K562 (cell line): ENCODE measurements at regions not wholly inside any gene's neighbourhood (a gene's known extent, or its start where the extent isn't known, plus 50 kb on each side); places are given as distances from the start of the nearest gene placed in this dataset.

Source experiments
- ATAC-seq: fragments of 200-7000 bp; cut with Tn5 transposase; 3 replicates; pipeline ENCODE4 v1.9.1; 2020; ENCODE audit warnings: moderate library complexity
- BruUV-seq: library from RNA; stranded (reverse); fragments of 400-500 nt; replicated peaks from 2 replicates; lab custom pipeline; 2021; lab: Mats Ljungman, UMichigan
- CTCF ChIA-PET: fragments of 300-600 bp; formaldehyde crosslinking; extraction: SDS; loops from one replicate; lab custom pipeline; 2021; ENCODE audit warnings: low intra/inter-chr PET ratio; lab: Yijun Ruan, JAX
- POLR2A ChIA-PET: fragments of 300-600, 350-650 bp; sonication (Branson Sonifier 250); formaldehyde crosslinking; extraction: SDS; loops from one replicate; lab custom pipeline; 2021; ENCODE audit warnings: antibody characterized with exemption, inconsistent platforms; lab: Yijun Ruan, JAX
- DNase-seq, 4 experiments: peaks; one replicate each; pipeline versions ENCODE4 v3.0.0 to v3.0.0-alpha.2; 2011 to 2018; ENCODE audit warnings: low spot score in 3 of 4, mixed read lengths in 3 of 4; ENCODE audit errors: extremely low read depth in 1 of 4
- FAIRE-seq: peaks from 2 replicates; lab custom pipeline; 2011; peaks lifted over from hg19 to GRCh38; lab: Jason Lieb, UNC
- H2AFZ ChIP-seq: 2 replicates; pipeline ENCODE4 v1.6.0; 2011; ENCODE audit warnings: low read depth, low read length, control low read depth, inconsistent platforms
- H3K27ac ChIP-seq: fragments of 200-600 bp; 3 replicates; pipeline ENCODE4 v1.8.0; 2011; ENCODE audit warnings: low read depth, mild to moderate bottlenecking, control low read depth, inconsistent platforms, low read length, moderate library complexity, mixed read lengths; ENCODE audit errors: extremely low read depth
- H3K27me3 ChIP-seq, 2 experiments: fragments of 300-600 bp in 1 of 2; 2 replicates in 1 of 2; 3 replicates in 1 of 2; pipeline versions ENCODE4 v1.6.0 to v1.8.0; 2011; ENCODE audit warnings: inconsistent platforms in 2 of 2, low read length in 2 of 2, mild to moderate bottlenecking in 1 of 2, mixed read lengths in 1 of 2, moderate library complexity in 1 of 2; ENCODE audit not compliant: control insufficient read depth in 2 of 2, insufficient read depth in 2 of 2
- H3K36me3 ChIP-seq: fragments of 300-600 bp; 3 replicates; pipeline ENCODE4 v1.8.0; 2011; ENCODE audit warnings: mild to moderate bottlenecking, low read length, inconsistent platforms; ENCODE audit not compliant: control insufficient read depth, insufficient read depth
- H3K4me1 ChIP-seq, 2 experiments: fragments of 200-600 bp in 1 of 2; replicated peaks in 1 of 2; 2 replicates in 1 of 2; 3 replicates in 1 of 2; pipeline versions ENCODE4 v1.5.1 to v1.8.0; 2011; ENCODE audit warnings: inconsistent platforms in 2 of 2, low read length in 2 of 2, mild to moderate bottlenecking in 1 of 2, mixed read lengths in 1 of 2, moderate library complexity in 1 of 2; ENCODE audit not compliant: control insufficient read depth in 2 of 2, insufficient read depth in 2 of 2
- H3K4me2 ChIP-seq: 2 replicates; pipeline ENCODE4 v1.6.1; 2011; ENCODE audit warnings: low read length, control low read depth, inconsistent platforms, mixed read lengths; ENCODE audit not compliant: insufficient read depth
- H3K4me3 ChIP-seq: fragments of 200-600 bp; sonication (generic), shearing (Covaris generic); 2 replicates; pipeline ENCODE4 v1.5.1; 2016; ENCODE audit warnings: control low read depth, inconsistent platforms
- H3K79me2 ChIP-seq: fragments of 200-600 bp; 3 replicates; pipeline ENCODE4 v1.8.0; 2011; ENCODE audit warnings: low read length, inconsistent platforms; ENCODE audit not compliant: control insufficient read depth, insufficient read depth
- H3K9ac ChIP-seq, 2 experiments: 2 replicates each; pipeline versions ENCODE4 v1.6.0 to v1.6.1; 2011; ENCODE audit warnings: low read depth in 2 of 2, low read length in 2 of 2, control low read depth in 1 of 2, inconsistent platforms in 1 of 2, mild to moderate bottlenecking in 1 of 2, mixed read lengths in 1 of 2; ENCODE audit not compliant: insufficient read depth in 1 of 2
- H3K9me1 ChIP-seq: one replicate; pipeline ENCODE4 v1.6.0; 2011; ENCODE audit warnings: inconsistent platforms, mild to moderate bottlenecking, low read length, moderate library complexity; ENCODE audit not compliant: control insufficient read depth, insufficient read depth
- H3K9me3 ChIP-seq: replicated peaks from 2 replicates; pipeline ENCODE4 v1.5.1; 2011; ENCODE audit warnings: low read depth, low read length, inconsistent platforms; ENCODE audit not compliant: control insufficient read depth, insufficient read depth
- H4K20me1 ChIP-seq: replicated peaks from 2 replicates; pipeline ENCODE4 v1.6.1; 2011; ENCODE audit warnings: low read length, inconsistent platforms, mixed read lengths; ENCODE audit not compliant: control insufficient read depth, insufficient read depth
- BDP1 ChIP-seq: IDR thresholded peaks from 3 replicates; pipeline ENCODE4 v1.6.1; 2011; ENCODE audit not compliant: insufficient read length, insufficient read depth
- CBFB ChIP-seq: sonication (generic); formaldehyde crosslinking; IDR thresholded peaks from 2 replicates; pipeline ENCODE4 v1.4.0; 2020; ENCODE audit warnings: mild to moderate bottlenecking, missing genetic modification reagents
- CREBBP ChIP-seq: IDR thresholded peaks from one replicate; pipeline ENCODE4 v1.6.1; 2012; ENCODE audit warnings: low read depth, mild to moderate bottlenecking, control low read depth, inconsistent platforms, low read length
- FOXK1 ChIP-seq: sonication (generic); formaldehyde crosslinking; IDR thresholded peaks from 2 replicates; pipeline ENCODE4 v1.8.0; 2022; ENCODE audit warnings: missing genetic modification reagents, mild to moderate bottlenecking, borderline replicate concordance
- HMG20A ChIP-seq: fragments of 450-650 bp; formaldehyde crosslinking; conservative IDR thresholded peaks from 2 replicates; pipeline ENCODE4 v1.4.0; 2020; ENCODE audit warnings: mild to moderate bottlenecking, mixed read lengths
- MCM2 ChIP-seq: fragments of 450-650 bp; IDR thresholded peaks from 2 replicates; pipeline ENCODE4 v1.6.1; 2017; ENCODE audit warnings: low read depth, mild to moderate bottlenecking
- NUFIP1 ChIP-seq: fragments of 450-650 bp; IDR thresholded peaks from 2 replicates; pipeline ENCODE4 v1.6.1; 2018; ENCODE audit not compliant: partially characterized antibody
- SMAD2 ChIP-seq: fragments of 150-350 bp; IDR thresholded peaks from 2 replicates; pipeline ENCODE4 v1.6.1; 2014; ENCODE audit warnings: low read depth, mild to moderate bottlenecking, low read length
- TEAD4 ChIP-seq, 2 experiments: sonication (generic) in 1 of 2; formaldehyde crosslinking in 1 of 2; IDR thresholded peaks; 2 replicates each; pipeline versions ENCODE4 v1.6.1 to v1.8.0; 2012 to 2022; ENCODE audit warnings: borderline replicate concordance in 1 of 2, inconsistent platforms in 1 of 2, low read length in 1 of 2, mild to moderate bottlenecking in 1 of 2, missing genetic modification reagents in 1 of 2
- ZNF551 ChIP-seq: fragments of 250-450 bp; sonication (Bioruptor Pico); IDR thresholded peaks from 2 replicates; pipeline ENCODE4 v1.5.0; 2021; ENCODE audit warnings: mild to moderate bottlenecking, moderate library complexity
- ZNF766 ChIP-seq: fragments of 200-800 bp; sonication (Bioruptor generic); conservative IDR thresholded peaks from 2 replicates; pipeline ENCODE4 v1.6.1; 2016; ENCODE audit warnings: missing genetic modification characterization, missing compliant biosample characterization
- WGBS: fragments of 100-300 bp; shearing (Covaris generic); methylation state at CpG from one replicate; pipeline ENCODE4 v1.1.6; 2016; ENCODE audit warnings: low coverage, mixed read lengths; ENCODE audit not compliant: insufficient coverage; ENCODE audit errors: missing lambda C conversion rate; 5-methylcytosine and 5-hydroxymethylcytosine counted together
- in situ Hi-C: fragments of 300-500 bp; cut with MboI; formaldehyde crosslinking; loops from 4 replicates; pipeline ENCODE4 v1.15.0; 2018; ENCODE audit warnings: inconsistent platforms, mixed read lengths
- intact Hi-C: fragments of 100-400 bp; cut with micrococcal nuclease; formaldehyde crosslinking; loops from 2 replicates; pipeline ENCODE4 v1.14.2; 2022
- TF ChIP-seq, protein P1 (sequence below): fragments of 450-650 bp; formaldehyde crosslinking; IDR thresholded peaks from 2 replicates; pipeline ENCODE4 v1.4.0; 2022; ENCODE audit warnings: mild to moderate bottlenecking, moderate library complexity
- TF ChIP-seq, protein P2 (sequence below): fragments of 450-650 bp; formaldehyde crosslinking; IDR thresholded peaks from 2 replicates; pipeline ENCODE4 v1.4.0; 2020; ENCODE audit warnings: mild to moderate bottlenecking

DNA sequence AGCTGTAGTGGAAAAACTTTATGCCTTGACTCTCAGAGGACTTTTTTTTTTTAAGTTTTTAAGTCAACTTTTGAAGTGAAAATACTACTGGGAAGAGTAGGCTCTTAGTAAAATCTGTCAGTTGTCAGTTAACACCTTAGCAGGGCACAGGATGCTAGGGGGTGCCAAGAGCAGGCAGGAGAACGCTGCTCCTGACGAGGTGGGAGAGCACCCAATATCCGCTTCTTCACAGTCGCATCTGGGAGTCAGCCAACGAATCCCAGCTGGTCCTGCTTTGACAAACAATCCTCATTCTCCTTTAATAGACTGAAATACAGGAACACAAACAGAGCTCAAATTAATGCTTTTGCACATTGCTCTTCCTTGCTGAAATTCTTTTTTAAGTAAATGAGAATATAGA is 709.5 kb upstream of the ACVR2A start:
- no peak overlapping the region for H2AFZ ChIP-seq
- intact Hi-C loops (no loop called here), in situ Hi-C loops (no loop called here)
- ATAC-seq (no peak), FAIRE-seq (no peak), DNase-seq (no peak)
- no peaks in the 10 kb centered on the region for H3K4me1 ChIP-seq
- no peak overlapping the region for H3K9ac ChIP-seq
- no peaks in the 10 kb centered on the region for H3K79me2 ChIP-seq
- no peaks in the 10 kb centered on the region for H3K36me3 ChIP-seq
- no peaks in the 10 kb centered on the region for H4K20me1 ChIP-seq
- H3K4me2 ChIP-seq: no peak overlapping the region
- CTCF ChIA-PET: no interaction called here
- BruUV-seq: no TSS peak
- WGBS: 0% methylated on average over 5 of the region's 5 CpGs
- POLR2A ChIA-PET: no interaction called here
- no peak for TF ChIP-seq SMAD2
- TF ChIP-seq HMG20A (CRISPR knock-in tag): no peak
- no peak for TF ChIP-seq BDP1
- no peak overlapping the region for H3K4me3 ChIP-seq
- H3K9me3 ChIP-seq: no peaks in the 10 kb centered on the region
- no peaks in the 10 kb centered on the region for H3K9me1 ChIP-seq
- no peaks in the 10 kb centered on the region for H3K27me3 ChIP-seq
- H3K27ac ChIP-seq: no peak overlapping the region

DNA sequence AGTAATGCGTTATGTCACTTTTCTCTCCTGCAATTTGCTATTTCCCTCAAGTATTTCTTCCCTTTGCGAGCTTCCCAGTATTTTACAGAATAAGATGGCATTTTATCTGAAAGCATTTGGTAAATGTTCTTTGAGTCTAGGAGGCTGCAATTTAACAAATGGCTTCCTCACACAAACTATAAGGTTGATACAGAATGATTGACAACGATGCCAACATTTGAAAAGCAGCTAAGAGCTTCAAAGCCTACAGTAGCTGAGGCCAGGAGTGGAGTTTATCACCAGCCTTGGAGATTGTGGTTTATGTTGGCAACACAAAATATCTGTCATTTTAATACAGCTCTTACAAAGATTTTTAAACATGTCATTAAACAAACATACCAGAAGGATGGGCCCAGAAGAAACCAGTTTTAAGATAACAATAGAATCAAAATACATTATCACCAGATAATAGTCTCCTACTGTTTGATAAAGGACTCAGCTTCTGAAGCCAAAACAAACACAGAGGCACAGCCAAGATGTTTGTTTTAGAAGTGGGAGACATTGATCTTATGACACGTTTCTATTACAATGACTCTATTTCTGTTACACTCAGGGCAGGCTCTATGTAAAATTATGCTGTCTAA is 711.4 kb upstream of the ACVR2A start:
- DNase-seq: no peak
- Histone ChIP-seq H4K20me1 (no peaks in the 10 kb centered on the region), H3K27me3 (no peaks in the 10 kb centered on the region), H3K9ac (no peak overlapping the region), H3K79me2 (no peaks in the 10 kb centered on the region), H3K4me2 (no peak overlapping the region), H3K4me3 (no peak overlapping the region), H3K36me3 (no peaks in the 10 kb centered on the region), H3K27ac (no peak overlapping the region), H3K9me3 (no peaks in the 10 kb centered on the region), H3K9me1 (no peaks in the 10 kb centered on the region), H3K4me1 (no peaks in the 10 kb centered on the region), H2AFZ (no peak overlapping the region)
- ATAC-seq: no peak
- CTCF ChIA-PET: no interaction called here
- POLR2A ChIA-PET: no interaction called here
- FAIRE-seq: no peak
- in situ Hi-C loops: no loop called here
- intact Hi-C loops: no loop called here
- WGBS: 0% methylated on average over 4 of the region's 4 CpGs
- BruUV-seq: no TSS peak
- TF ChIP-seq TEAD4 (IDR thresholded peaks at IDR 0.05; ENCODE audit: low read length) (no peak), TEAD4 (CRISPR knock-in tag; IDR thresholded peaks at IDR 0.05; ENCODE audit: borderline replicate concordance) (no peak), ZNF766 (no peak), CREBBP (no peak), FOXK1 (CRISPR knock-in tag) (no peak), NUFIP1 (no peak), ZNF551 (CRISPR knock-in tag) (no peak), CBFB (CRISPR knock-in tag) (no peak), MCM2 (no peak)
- TF ChIP-seq, protein P1, sequence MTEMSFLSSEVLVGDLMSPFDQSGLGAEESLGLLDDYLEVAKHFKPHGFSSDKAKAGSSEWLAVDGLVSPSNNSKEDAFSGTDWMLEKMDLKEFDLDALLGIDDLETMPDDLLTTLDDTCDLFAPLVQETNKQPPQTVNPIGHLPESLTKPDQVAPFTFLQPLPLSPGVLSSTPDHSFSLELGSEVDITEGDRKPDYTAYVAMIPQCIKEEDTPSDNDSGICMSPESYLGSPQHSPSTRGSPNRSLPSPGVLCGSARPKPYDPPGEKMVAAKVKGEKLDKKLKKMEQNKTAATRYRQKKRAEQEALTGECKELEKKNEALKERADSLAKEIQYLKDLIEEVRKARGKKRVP: no peak
- TF ChIP-seq, protein P2, sequence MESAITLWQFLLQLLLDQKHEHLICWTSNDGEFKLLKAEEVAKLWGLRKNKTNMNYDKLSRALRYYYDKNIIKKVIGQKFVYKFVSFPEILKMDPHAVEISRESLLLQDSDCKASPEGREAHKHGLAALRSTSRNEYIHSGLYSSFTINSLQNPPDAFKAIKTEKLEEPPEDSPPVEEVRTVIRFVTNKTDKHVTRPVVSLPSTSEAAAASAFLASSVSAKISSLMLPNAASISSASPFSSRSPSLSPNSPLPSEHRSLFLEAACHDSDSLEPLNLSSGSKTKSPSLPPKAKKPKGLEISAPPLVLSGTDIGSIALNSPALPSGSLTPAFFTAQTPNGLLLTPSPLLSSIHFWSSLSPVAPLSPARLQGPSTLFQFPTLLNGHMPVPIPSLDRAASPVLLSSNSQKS (CRISPR knock-in tag): no peak
